ENCODE measurements at regions not wholly inside any gene's neighbourhood (a gene's known extent, or its start where the extent isn't known, plus 50 kb on each side); places are given as distances from the start of the nearest gene placed in this dataset.

DNA sequence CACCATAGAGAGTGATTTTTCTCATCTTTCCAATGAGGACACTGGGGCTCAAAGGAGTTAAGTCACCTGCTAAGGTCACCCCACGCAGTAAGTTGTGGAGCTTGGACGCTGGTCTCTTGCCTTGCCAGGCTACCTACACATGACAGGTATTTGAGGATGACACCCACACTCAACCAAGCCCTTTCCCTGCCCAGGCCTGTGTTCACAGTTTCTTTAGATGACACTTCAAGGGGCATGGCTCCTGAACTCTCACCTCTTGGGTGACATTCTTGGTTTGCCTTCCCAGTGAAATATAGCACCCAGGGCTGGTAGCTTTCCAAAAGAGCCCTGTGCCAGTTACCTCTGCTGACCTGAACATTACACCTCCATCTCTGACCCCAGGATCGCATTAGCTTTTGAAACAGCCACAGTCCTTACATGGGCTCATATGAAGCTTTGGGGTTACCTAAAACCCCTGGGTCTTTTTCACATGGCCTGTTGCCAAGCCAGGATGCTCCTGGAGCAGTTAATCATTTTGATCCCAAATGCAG, 148.0 kb downstream of the RPLP1 start:
- H2BK120ac ChIP-seq (ENCODE audit: low read depth, low read length) = no peak overlapping the region
- H2AK9ac ChIP-seq (replicated peaks; ENCODE audit: low read depth, low read length, poor library complexity) = no peak overlapping the region
- DNase-seq (no peak), ATAC-seq (ENCODE audit: low read depth) (no peak)
- no peak overlapping the region for H3K4me3 ChIP-seq (ENCODE audit: insufficient read depth, low read depth, low read length)
- no peaks in the 10 kb centered on the region for H3K79me1 ChIP-seq (ENCODE audit: low read depth in 1 of 2, low read length in 2 of 2)
- CTCF ChIA-PET = no interaction called here
- H3K4me2 ChIP-seq (ENCODE audit: low read depth, low read length) = no peak overlapping the region
- H4K20me1 ChIP-seq (ENCODE audit: insufficient read depth, low read length) = no peaks in the 10 kb centered on the region
- peaks cover 71% of the 10 kb centered on the region for H3K27me3 ChIP-seq (ENCODE audit: control insufficient read depth, insufficient read depth, low read length)
- intact Hi-C loops (cut with micrococcal nuclease) = no loop called here
- H3K4ac ChIP-seq (ENCODE audit: low read depth, low read length) = no peak overlapping the region
- no peak overlapping the region for H2AK5ac ChIP-seq (ENCODE audit: low read depth, low read length)
- H3K18ac ChIP-seq (ENCODE audit: low read depth, low read length) = no peak overlapping the region
- WGBS, 2 experiments (ENCODE audit: extremely low coverage in 2 of 2, insufficient read length in 1 of 2) = no CpG with 5 or more reads among the region's 3 CpGs
- H3K23ac ChIP-seq (ENCODE audit: low read depth, low read length) = no peak overlapping the region
- no peak overlapping the region for H3K14ac ChIP-seq (replicated peaks; ENCODE audit: low read depth, low read length)
- in situ Hi-C loops (cut with MboI; ENCODE audit: low sequenced_read_pairs) = no loop called here
- no peak overlapping the region for H4K5ac ChIP-seq (ENCODE audit: low read depth, low read length)
- H2BK5ac ChIP-seq (ENCODE audit: low read depth, low read length, poor library complexity, severe bottlenecking) = no peak overlapping the region
- BruUV-seq (replicated peaks) = no TSS peak
- H4K8ac ChIP-seq (ENCODE audit: low read depth in 2 of 2, low read length in 2 of 2) = no peak overlapping the region
- H3K56ac ChIP-seq (ENCODE audit: extremely low read depth, insufficient read depth, low read length) = no peak overlapping the region
- H3K36me3 ChIP-seq (ENCODE audit: control insufficient read depth, insufficient read depth, low read length) = no peaks in the 10 kb centered on the region
- 0 out of 2 replicates have a peak, but pooled peaks cover 2% of the 10 kb centered on the region for H3K9me3 ChIP-seq (ENCODE audit: control insufficient read depth, insufficient read depth, low read length)
- POLR2A ChIA-PET (ENCODE audit: unreplicated experiment) = no interaction called here
- H2BK15ac ChIP-seq (ENCODE audit: low read depth, low read length) = no peak overlapping the region
- H2AFZ ChIP-seq (replicated peaks; ENCODE audit: low read length, poor library complexity) = no peak overlapping the region
- H3K9me1 ChIP-seq (ENCODE audit: insufficient read depth, low read length) = no peaks in the 10 kb centered on the region
- H3K27ac ChIP-seq (ENCODE audit: insufficient read depth, low read length) = no peak overlapping the region
- H4K91ac ChIP-seq (ENCODE audit: insufficient read depth, low read depth, low read length) = no peak overlapping the region
- no peak for TF ChIP-seq MAFK (IDR thresholded peaks at IDR 0.05; ENCODE audit: low read depth, low read length)
- TF ChIP-seq FOS (IDR thresholded peaks at IDR 0.05; ENCODE audit: low read depth, low read length) = no peak
- TF ChIP-seq SMC3 (IDR thresholded peaks at IDR 0.05; ENCODE audit: low read depth, low read length) = no peak
- TF ChIP-seq, protein P1, sequence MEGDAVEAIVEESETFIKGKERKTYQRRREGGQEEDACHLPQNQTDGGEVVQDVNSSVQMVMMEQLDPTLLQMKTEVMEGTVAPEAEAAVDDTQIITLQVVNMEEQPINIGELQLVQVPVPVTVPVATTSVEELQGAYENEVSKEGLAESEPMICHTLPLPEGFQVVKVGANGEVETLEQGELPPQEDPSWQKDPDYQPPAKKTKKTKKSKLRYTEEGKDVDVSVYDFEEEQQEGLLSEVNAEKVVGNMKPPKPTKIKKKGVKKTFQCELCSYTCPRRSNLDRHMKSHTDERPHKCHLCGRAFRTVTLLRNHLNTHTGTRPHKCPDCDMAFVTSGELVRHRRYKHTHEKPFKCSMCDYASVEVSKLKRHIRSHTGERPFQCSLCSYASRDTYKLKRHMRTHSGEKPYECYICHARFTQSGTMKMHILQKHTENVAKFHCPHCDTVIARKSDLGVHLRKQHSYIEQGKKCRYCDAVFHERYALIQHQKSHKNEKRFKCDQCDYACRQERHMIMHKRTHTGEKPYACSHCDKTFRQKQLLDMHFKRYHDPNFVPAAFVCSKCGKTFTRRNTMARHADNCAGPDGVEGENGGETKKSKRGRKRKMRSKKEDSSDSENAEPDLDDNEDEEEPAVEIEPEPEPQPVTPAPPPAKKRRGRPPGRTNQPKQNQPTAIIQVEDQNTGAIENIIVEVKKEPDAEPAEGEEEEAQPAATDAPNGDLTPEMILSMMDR (conservative IDR thresholded peaks at IDR 0.05; ENCODE audit: low read depth, low read length) = no peak
- no peak for TF ChIP-seq MAZ (IDR thresholded peaks at IDR 0.05; ENCODE audit: borderline replicate concordance, low read depth, low read length)
- TF ChIP-seq CHD1 (IDR thresholded peaks at IDR 0.05; ENCODE audit: low read depth, low read length) = no peak
- TF ChIP-seq NFE2L2 (IDR thresholded peaks at IDR 0.05; ENCODE audit: low read depth, low read length) = no peak
- TF ChIP-seq BHLHE40 (IDR thresholded peaks at IDR 0.05; ENCODE audit: low read depth, low read length) = no peak
- H3K4me1 ChIP-seq (ENCODE audit: control insufficient read depth, insufficient read depth, low read length) = no peaks in the 10 kb centered on the region
- no peak overlapping the region for H2BK20ac ChIP-seq (ENCODE audit: low read depth, low read length)
- no peak overlapping the region for H3K9ac ChIP-seq (ENCODE audit: low read depth, low read length)
- dilution Hi-C loops (cut with HindIII; ENCODE audit: low sequenced_read_pairs, unreplicated experiment) = no loop called here
